HG03159 (cell line): ENCODE measurements at regions not wholly inside any gene's neighbourhood (a gene's known extent, or its start where the extent isn't known, plus 50 kb on each side); places are given as distances from the start of the nearest gene placed in this dataset.
"Not testable (repeated sequence)": the region's sequence is repeated elsewhere in the genome, so short reads cannot be mapped to it uniquely, and the experiment has no call there.

Experiments
- ATAC-seq: cut with Tn5 transposase; IDR thresholded peaks from one replicate; pipeline ENCODE4 v1.9.1; 2021; ENCODE audit warnings: mild to moderate bottlenecking, moderate library complexity; ENCODE audit not compliant: unreplicated experiment

DNA sequence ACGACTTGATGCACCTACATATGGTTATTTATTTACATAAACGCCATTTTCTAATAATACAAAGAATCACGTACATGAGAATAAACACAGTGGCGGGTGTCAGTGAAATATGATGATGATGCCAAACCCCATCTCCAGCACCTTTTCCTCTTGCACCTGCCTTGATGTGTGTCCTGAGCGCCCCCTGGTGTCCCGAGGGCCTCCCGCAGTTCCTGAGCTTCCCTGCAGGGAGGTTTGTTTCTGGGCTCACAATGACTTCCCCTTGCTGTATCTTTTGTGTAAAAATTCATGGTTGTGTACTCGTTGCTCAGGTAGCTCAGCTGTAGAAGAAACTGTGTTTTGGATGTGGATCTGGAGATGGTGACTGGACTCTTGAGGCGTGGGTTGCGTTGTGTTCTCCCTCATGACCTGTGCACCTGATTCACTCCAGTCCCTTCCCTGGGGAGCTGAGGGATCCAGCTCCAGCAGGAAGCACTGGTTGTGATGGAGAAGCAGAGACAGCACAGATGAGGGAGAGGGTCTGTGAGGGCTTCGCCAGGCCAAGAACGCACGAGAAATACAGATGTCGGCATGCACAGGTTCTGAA lies 1037.8 kb downstream of the TMEM121 start:
- ATAC-seq: no peak

DNA sequence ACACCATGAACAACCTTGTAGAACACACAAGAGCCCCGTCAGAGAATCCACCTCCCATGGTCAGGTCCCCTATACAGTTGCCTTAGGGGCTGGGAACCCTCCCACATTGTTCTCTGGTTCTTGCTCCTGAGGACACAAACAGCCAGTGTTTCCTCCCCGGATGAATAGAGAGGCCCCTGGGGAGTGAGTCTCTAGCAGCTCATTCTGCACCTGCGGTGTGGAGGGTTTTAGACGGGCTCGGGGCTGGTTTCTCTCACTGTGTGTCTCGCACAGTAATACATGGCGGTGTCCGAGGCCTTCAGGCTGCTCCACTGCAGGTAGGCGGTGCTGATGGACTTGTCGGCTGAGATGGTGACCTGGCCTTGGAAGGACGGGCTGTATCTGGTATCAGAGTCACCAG lies 1052.1 kb downstream of the TMEM121 start:
- ATAC-seq: no peak

DNA sequence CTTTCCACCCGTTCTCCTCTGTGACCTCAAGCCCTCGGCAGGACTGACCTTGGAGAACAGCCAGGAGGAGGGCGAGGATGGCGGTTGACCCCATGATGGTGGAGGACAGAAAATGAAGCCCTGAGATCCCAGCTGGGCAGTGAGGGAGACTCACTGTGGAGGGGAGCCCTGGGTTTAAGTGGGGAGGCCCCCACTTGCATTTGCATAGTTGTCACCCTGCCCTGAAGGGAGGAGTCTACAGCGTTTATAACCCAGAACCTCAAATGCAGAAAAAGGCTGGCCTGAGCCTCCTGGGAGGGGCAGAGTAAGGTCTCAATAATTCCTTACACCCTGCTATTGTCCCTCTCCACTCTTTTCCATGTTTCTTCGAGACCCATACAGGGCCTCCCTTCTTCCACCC lies 1052.7 kb downstream of the TMEM121 start:
- no peak for ATAC-seq

DNA sequence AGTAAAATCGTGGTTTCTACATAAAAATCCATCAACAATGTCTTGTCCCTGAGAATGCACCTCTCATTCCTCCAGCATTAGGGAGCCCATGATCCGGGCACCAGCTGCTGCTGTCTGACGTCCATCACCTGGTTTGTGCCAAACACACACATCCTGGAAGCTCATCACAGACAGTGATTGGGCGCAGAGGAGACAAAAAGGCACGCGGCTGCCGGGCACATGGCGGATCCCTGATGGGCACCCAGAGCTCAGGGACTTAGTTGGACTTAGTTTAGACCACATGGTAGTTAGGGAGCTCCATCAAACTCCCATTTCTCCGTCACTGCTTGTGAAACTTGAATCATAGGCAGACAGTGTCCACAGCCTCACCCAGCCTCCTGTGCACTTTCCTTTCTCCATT lies 1059.3 kb downstream of the TMEM121 start:
- no peak for ATAC-seq

DNA sequence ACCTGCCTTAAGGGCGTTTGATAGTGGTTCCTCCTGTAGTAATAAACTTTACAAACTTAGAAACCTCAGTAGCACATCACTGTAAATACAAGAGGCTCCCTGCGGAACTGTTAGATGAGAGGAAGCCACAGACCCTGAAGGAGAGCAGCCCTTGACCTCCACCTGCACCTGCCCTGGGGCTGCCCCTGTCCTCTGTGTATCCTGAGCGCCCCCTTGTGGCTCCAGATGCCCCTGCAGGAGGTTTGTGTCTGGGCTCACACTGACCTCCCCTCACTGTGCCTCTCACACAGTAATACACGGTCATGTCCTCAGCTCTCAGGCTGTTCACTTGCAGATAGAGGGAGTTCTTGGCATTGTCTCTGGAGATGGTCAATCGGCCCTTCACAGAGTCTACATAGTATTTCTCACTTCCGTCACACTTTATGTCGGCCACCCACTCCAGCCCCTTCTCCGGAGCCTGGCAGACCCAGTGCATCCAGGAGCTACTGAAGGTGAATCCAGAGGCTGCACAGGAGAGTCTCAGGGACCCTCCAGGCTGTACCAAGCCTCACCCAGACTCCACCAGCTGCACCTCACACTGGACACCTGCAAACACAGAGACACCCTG lies 1059.8 kb downstream of the TMEM121 start:
- no peak for ATAC-seq

- not testable (repeated sequence) for ATAC-seq
These were observed 1065.2 kb downstream of the TMEM121 start for GRCh38 chr14:106591539-106591938.

GRCh38 chr14:106592115-106592852 lies 1065.9 kb downstream of the TMEM121 start:
- ATAC-seq: not testable (repeated sequence)

DNA sequence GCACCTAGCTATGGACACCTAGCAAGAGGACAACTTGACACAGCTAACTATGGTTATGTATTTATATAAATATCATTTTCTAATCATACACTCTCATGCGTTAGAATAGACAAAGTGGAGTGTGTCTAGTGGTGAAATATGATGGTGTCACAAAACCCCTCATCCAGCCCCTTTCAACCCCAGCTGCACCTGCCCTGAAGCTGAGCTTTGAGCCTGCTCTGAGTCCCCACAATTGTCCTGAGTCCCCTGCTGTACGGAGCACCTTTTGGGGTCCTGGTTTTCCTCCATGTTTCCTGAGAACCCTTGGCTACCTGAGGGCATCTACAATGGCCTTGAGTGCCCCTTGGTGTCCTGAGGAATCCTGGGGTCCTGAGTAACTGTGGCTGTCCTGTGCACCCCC lies 1072.8 kb downstream of the TMEM121 start:
- no peak for ATAC-seq

DNA sequence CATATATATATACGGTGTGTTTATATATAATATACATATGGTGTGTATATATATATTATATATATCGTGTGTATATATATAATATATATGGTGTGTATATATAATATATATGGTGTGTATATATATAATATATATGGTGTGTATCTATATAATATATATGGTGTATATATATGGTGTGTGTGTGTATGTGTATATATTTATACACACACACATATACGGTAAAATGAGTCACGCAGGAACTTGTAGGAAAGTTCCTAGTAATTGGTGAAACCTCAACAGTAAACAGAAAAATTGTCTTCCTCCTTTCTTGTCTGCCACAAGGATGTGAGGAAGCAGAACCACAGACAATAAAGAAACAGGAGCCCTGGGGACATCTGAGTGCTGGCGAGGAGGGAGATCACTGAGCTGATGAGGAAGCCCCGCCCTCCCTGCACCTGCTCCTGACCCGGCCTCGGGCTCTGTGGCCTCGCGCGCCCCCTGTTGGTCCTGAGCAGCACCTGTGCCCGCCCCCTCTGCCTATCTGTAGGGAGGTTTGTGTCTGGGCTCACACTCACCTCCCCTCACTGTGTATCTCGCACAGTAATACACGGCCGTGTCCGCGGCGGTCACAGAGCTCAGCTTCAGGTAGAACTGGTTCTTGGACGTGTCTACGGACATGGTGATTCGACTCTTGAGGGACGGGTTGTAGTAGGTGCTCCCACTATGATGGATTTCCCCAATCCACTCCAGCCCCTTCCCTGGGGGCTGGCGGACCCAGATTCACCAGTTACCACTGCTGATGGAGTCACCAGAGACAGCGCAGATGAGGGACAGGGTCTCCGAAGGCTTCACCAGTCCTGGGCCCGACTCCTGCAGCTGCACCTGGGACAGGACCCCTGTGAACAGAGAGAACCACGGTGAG lies 1079.4 kb downstream of the TMEM121 start:
- peak; percentile 79 for ATAC-seq

DNA sequence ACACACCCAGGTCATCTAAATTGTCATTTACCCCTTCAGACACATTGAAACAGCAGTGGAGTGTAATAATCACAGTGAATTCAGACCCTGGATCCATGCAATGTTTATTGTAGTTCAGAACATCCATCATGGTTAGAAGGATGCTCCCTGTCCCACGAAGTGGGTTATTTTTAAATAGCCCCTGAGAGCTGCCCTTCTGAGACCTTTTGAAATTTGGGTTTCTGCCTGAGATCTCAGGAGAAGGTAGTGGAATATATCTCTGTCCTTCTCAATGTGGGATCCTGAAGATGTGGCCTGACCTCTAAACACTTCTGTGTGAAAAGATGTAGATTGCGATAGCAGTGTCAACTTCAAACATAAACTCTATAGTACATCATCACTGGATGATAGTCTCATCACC lies 1080.6 kb downstream of the TMEM121 start:
- no peak for ATAC-seq

DNA sequence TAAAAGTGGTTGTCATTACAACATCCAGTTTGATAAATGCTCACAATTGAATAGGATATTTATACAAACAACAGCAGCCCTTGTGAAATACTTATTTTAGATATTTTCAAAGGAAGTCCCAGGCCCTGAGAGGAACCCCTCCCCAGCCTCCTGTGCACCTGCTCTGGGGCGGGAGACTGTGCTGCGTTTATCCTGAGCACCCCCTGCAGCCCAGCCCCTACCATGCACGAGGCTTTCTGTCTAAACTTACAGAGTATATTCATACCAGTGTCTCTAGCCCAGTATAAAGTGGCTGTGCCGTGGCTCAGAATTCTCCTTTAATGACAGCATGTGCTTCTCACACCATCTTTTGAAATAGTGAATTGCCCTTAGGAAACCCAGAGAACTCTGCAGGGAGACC lies 1084.3 kb downstream of the TMEM121 start:
- ATAC-seq: no peak

DNA sequence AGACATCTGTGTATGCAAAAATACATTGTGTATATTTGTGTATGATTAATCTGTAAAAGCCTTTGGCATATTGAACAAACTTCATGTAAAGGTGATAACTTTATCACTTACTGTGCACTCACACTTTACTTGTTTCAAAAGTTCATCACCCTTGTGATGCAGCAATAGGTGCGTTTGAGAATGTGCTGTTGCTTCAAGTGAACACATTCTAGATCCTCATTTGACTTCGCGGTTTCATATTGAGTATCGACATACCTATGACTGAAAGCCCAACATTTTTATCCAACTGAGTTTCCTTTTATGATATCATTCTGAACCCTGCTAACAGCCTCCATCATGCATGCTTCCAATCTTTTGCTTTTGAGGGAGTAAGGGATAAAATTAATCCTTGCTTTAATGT lies 1086.9 kb downstream of the TMEM121 start:
- no peak for ATAC-seq

GRCh38 chr14:106618471-106618951 lies 1092.1 kb downstream of the TMEM121 start:
- not testable (repeated sequence) for ATAC-seq

DNA sequence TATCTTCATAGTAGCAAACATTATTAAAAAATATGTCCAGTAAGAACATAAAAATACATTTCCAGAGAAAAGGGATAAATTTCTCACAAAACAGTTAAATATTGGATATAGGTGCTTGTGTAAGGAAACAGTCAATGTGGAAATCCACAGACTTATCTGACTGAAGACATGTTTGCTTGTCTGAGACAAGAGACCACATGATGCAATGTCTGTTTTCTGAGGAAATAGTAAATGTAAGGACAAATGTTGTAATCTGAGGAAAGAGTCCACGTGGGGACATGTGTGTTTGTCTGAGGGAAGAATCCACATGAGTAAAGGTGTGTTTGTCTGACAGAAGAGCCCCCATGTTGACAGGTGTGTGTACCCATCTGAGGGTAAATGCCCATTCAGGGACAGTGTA lies 1093.2 kb downstream of the TMEM121 start:
- no peak for ATAC-seq

GRCh38 chr14:106620368-106620767 lies 1094.0 kb downstream of the TMEM121 start:
- ATAC-seq: no peak

GRCh38 chr14:106622200-106622745 lies 1095.9 kb downstream of the TMEM121 start:
- ATAC-seq: no peak

- ATAC-seq: no peak
These were observed 1098.8 kb downstream of the TMEM121 start for GRCh38 chr14:106625186-106625585.

DNA sequence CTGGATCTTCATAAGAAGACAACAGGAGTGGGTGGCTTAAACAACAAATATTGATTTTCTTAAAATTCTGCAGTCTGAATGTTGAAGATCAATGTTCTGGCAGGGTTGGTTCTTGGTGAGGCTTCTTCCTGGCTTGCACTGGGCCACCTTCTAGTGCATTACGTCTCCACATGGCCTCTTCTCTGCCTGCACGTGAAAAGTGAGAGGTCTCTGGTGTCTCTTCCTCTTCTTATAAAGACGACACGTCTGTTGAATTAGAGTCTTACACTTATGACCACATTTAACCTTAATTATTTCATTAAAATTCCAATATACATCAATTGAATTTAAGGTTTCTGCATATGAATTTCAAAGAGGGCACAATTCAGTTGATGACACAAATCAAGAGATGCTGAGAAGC lies 1100.1 kb downstream of the TMEM121 start:
- not testable (repeated sequence) for ATAC-seq

- not testable (repeated sequence) for ATAC-seq
These were observed 1100.7 kb downstream of the TMEM121 start for GRCh38 chr14:106626942-106627588.

DNA sequence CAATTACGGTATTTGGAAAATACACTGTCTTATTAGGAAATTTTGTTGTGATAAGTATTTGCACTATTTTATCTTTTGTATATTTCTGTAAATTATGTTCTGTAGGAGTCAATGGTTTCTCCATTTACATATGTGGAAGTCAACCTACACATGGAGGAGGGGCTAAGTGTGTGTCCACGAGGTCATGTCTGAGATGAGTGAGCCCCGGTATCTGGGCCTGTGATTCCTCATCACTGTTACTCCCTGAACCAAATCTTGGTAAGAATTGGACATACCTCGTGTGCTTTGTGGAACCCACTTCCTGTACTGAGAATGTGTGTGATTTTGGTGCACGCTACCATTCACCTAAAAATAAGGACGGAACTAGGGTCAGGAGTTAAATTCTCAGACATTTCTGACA lies 1105.5 kb downstream of the TMEM121 start:
- no peak for ATAC-seq
